HepG2 (cell line): ENCODE measurements at regions not wholly inside any gene's neighbourhood (a gene's known extent, or its start where the extent isn't known, plus 50 kb on each side); places are given as distances from the start of the nearest gene placed in this dataset.

Experiments used
- CHD2 ChIP-seq: IDR thresholded peaks from 2 replicates; pipeline ENCODE4 v1.6.1; 2011; ENCODE audit warnings: low read depth, low read length, improper control_type of control experiment
- HMG20A ChIP-seq: IDR thresholded peaks from 2 replicates; pipeline ENCODE4 v1.6.1; 2016; ENCODE audit warnings: borderline replicate concordance
- HOXA9 ChIP-seq: sonication (generic); formaldehyde crosslinking; IDR thresholded peaks from 2 replicates; pipeline ENCODE4 v1.8.1; 2022; ENCODE audit warnings: missing genetic modification reagents, mild to moderate bottlenecking, moderate library complexity, borderline replicate concordance
- NFE2L2 ChIP-seq: fragments of 150-350 bp; IDR thresholded peaks from 2 replicates; pipeline ENCODE4 v1.6.1; 2014; ENCODE audit warnings: low read length
- RFX1 ChIP-seq: fragments of 450-650 bp; IDR thresholded peaks from 2 replicates; pipeline ENCODE4 v1.6.1; 2017
- ZNF282 ChIP-seq: fragments of 450-650 bp; IDR thresholded peaks from 2 replicates; pipeline ENCODE4 v1.6.1; 2018; ENCODE audit not compliant: partially characterized antibody
- TF ChIP-seq, protein P1 (sequence below): sonication (generic); formaldehyde crosslinking; IDR thresholded peaks from 2 replicates; pipeline ENCODE4 v1.5.0; 2020; ENCODE audit warnings: mild to moderate bottlenecking, missing genetic modification reagents, moderate library complexity

DNA sequence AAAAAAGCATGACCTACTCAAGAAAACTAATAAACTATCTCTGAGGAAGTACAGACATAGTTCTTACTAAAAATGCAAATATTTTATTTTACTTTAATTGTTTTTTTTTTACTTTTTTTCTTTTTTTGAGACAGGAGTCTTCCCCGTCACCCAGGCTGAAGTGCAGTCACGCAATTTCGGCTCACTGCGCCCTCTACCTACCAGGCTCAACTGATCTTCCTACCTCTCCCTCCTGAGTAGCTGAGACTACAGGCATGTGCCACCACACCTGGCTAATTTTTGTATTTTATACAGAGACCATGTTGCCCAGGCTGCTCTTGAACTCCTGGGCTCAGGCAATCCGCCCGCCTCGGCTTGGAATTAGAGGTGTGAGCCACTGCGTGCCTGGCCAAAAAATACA lies 1263.1 kb downstream of the KCNT2 start:
- TF ChIP-seq, protein P1, sequence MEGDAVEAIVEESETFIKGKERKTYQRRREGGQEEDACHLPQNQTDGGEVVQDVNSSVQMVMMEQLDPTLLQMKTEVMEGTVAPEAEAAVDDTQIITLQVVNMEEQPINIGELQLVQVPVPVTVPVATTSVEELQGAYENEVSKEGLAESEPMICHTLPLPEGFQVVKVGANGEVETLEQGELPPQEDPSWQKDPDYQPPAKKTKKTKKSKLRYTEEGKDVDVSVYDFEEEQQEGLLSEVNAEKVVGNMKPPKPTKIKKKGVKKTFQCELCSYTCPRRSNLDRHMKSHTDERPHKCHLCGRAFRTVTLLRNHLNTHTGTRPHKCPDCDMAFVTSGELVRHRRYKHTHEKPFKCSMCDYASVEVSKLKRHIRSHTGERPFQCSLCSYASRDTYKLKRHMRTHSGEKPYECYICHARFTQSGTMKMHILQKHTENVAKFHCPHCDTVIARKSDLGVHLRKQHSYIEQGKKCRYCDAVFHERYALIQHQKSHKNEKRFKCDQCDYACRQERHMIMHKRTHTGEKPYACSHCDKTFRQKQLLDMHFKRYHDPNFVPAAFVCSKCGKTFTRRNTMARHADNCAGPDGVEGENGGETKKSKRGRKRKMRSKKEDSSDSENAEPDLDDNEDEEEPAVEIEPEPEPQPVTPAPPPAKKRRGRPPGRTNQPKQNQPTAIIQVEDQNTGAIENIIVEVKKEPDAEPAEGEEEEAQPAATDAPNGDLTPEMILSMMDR (CRISPR knock-in tag) = peak; percentile 58
- TF ChIP-seq ZNF282 = no peak
- TF ChIP-seq HMG20A (CRISPR knock-in tag) = no peak
- no peak for TF ChIP-seq HOXA9
- no peak for TF ChIP-seq CHD2
- TF ChIP-seq RFX1 = no peak
- no peak for TF ChIP-seq NFE2L2
